Subcutaneous abdominal adipose tissue (tissue), 5 donors: ENCODE measurements at regions not wholly inside any gene's neighbourhood (a gene's known extent, or its start where the extent isn't known, plus 50 kb on each side); places are given as distances from the start of the nearest gene placed in this dataset.
"Not testable (repeated sequence)": the region's sequence is repeated elsewhere in the genome, so short reads cannot be mapped to it uniquely, and the experiment has no call there.

Experiments
- H3K27ac ChIP-seq: one replicate; pipeline ENCODE4 v1.7.0; 2013; ENCODE audit warnings: low read depth, mild to moderate bottlenecking, inconsistent platforms, low read length, moderate library complexity
- H3K27me3 ChIP-seq, 5 donors: one replicate each; pipeline ENCODE4 v1.7.0; 2013; ENCODE audit warnings: low read length in 5 of 5, inconsistent platforms in 1 of 5; ENCODE audit not compliant: control insufficient read depth in 5 of 5, insufficient read depth in 4 of 5
- H3K36me3 ChIP-seq, 5 donors: one replicate each; pipeline ENCODE4 v1.7.0; 2013; ENCODE audit warnings: low read length in 5 of 5; ENCODE audit not compliant: control insufficient read depth in 5 of 5, insufficient read depth in 5 of 5
- H3K4me1 ChIP-seq, 5 donors: one replicate each; pipeline ENCODE4 v1.7.0; 2013; ENCODE audit warnings: low read length in 5 of 5, mild to moderate bottlenecking in 3 of 5, moderate library complexity in 1 of 5; ENCODE audit not compliant: control insufficient read depth in 5 of 5, insufficient read depth in 5 of 5
- H3K4me3 ChIP-seq, 5 donors: one replicate each; pipeline ENCODE4 v1.7.0; 2013; ENCODE audit warnings: low read length in 5 of 5, low read depth in 1 of 5
- H3K9ac ChIP-seq, 5 donors: one replicate each; pipeline ENCODE4 v1.7.0; 2013; ENCODE audit warnings: low read length in 5 of 5, mild to moderate bottlenecking in 4 of 5, moderate library complexity in 3 of 5
- H3K9me3 ChIP-seq, 5 donors: one replicate each; pipeline ENCODE4 v1.7.0; 2013; ENCODE audit warnings: low read length in 5 of 5; ENCODE audit not compliant: control insufficient read depth in 5 of 5
- donor health status: healthy.
- donor health status: healthy.
- donor health status: healthy.
- donor health status: healthy.
- donor health status: healthy.

DNA sequence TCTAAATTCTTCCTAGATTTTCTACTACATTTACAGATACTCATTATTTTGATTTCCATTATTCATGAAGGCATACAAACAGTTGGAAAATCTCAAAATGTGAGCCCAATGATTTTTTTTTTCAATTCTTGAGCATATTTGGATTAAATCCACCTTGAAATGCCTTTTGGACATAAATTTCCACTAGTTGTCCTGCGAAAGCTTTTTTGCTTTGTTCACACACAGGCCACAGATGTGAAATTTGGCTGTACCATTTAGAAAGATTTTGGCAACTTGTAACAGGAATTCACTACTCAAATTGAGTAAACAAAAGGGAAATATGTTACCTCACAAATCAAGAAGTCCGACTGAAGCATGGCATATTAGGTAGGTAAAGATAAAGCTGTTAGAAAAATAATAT, 1631.0 kb downstream of the CDH8 start:
- H3K27ac ChIP-seq = no peak overlapping the region
- H3K4me3 ChIP-seq = no peak overlapping the region
- no peaks in the 10 kb centered on the region for H3K9me3 ChIP-seq

GRCh38 chr16:60404401-60404800, 1631.8 kb downstream of the CDH8 start:
- no peaks in the 10 kb centered on the region for H3K9me3 ChIP-seq
- H3K27me3 ChIP-seq = no peaks in the 10 kb centered on the region
- peaks cover 0 to 5% (median 0%) of the 10 kb centered on the region in 5 donors for H3K4me1 ChIP-seq
- no peak overlapping the region for H3K9ac ChIP-seq
- H3K36me3 ChIP-seq = no peaks in the 10 kb centered on the region
- H3K27ac ChIP-seq = no peak overlapping the region
- no peak overlapping the region for H3K4me3 ChIP-seq

More for the DNA sequence above, 1631.0 kb downstream of the CDH8 start:
- Histone ChIP-seq H3K27me3 (no peaks in the 10 kb centered on the region), H3K4me1 (peaks cover 0 to 5% (median 0%) of the 10 kb centered on the region in 5 donors), H3K36me3 (no peaks in the 10 kb centered on the region), H3K9ac (no peak overlapping the region)

GRCh38 chr16:60402941-60403340, 1633.3 kb downstream of the CDH8 start:
- H3K27me3 ChIP-seq, H3K9me3 ChIP-seq, H3K4me3 ChIP-seq, H3K27ac ChIP-seq, H3K9ac ChIP-seq, H3K4me1 ChIP-seq, H3K36me3 ChIP-seq: not testable (repeated sequence)

DNA sequence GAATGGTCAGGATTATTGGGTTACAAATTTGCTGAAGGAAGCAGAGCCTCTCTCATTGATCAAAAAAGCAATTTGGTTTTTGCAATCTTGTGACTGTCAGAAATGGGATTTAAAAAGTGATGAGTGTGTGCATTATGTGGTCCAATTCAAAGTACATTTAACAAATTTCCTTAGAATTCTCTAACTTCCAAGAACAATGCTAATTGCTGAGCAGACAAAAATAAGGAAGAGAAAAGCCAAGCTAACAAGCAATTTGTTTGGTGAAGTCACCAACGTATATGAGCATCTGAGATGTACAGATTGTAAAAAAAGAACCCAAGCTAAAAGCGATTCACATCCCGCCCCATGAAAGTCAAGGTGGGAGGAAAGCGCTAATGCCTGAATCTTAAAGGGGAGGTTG, 1643.9 kb downstream of the CDH8 start:
- Histone ChIP-seq H3K4me1 (peaks cover 0 to 10% (median 0%) of the 10 kb centered on the region in 5 donors), H3K4me3 (no peak overlapping the region), H3K36me3 (no peaks in the 10 kb centered on the region), H3K27me3 (no peaks in the 10 kb centered on the region), H3K9ac (no peak overlapping the region), H3K9me3 (no peaks in the 10 kb centered on the region), H3K27ac (no peak overlapping the region)

- H3K4me3 ChIP-seq = no peak overlapping the region
- no peaks in the 10 kb centered on the region for H3K36me3 ChIP-seq
- H3K27me3 ChIP-seq = no peaks in the 10 kb centered on the region
- H3K9me3 ChIP-seq = no peaks in the 10 kb centered on the region
- H3K4me1 ChIP-seq = peaks cover 0 to 4% (median 0%) of the 10 kb centered on the region in 5 donors
- no peak overlapping the region for H3K27ac ChIP-seq
- no peak overlapping the region for H3K9ac ChIP-seq
Measured at GRCh38 chr16:60371591-60371990, 1637.5 kb upstream of the GOT2 start.

GRCh38 chr16:60367739-60368138, 1633.6 kb upstream of the GOT2 start:
- Histone ChIP-seq H3K9ac (no peak overlapping the region), H3K4me1 (peaks cover 0 to 4% (median 0%) of the 10 kb centered on the region in 5 donors), H3K9me3 (no peaks in the 10 kb centered on the region), H3K36me3 (no peaks in the 10 kb centered on the region), H3K27me3 (no peaks in the 10 kb centered on the region), H3K27ac (no peak overlapping the region), H3K4me3 (no peak overlapping the region)

GRCh38 chr16:60363566-60363965, 1629.5 kb upstream of the GOT2 start:
- H3K27me3 ChIP-seq = no peaks in the 10 kb centered on the region

GRCh38 chr16:60359866-60360265, 1625.8 kb upstream of the GOT2 start:
- H3K27ac ChIP-seq, H3K4me3 ChIP-seq, H3K9ac ChIP-seq, H3K36me3 ChIP-seq, H3K27me3 ChIP-seq, H3K9me3 ChIP-seq, H3K4me1 ChIP-seq: not testable (repeated sequence)

More at GRCh38 chr16:60363566-60363965, 1629.5 kb upstream of the GOT2 start:
- Histone ChIP-seq H3K9ac (no peak overlapping the region), H3K36me3 (no peaks in the 10 kb centered on the region), H3K4me3 (no peak overlapping the region), H3K9me3 (no peaks in the 10 kb centered on the region), H3K4me1 (no peaks in the 10 kb centered on the region), H3K27ac (no peak overlapping the region)

DNA sequence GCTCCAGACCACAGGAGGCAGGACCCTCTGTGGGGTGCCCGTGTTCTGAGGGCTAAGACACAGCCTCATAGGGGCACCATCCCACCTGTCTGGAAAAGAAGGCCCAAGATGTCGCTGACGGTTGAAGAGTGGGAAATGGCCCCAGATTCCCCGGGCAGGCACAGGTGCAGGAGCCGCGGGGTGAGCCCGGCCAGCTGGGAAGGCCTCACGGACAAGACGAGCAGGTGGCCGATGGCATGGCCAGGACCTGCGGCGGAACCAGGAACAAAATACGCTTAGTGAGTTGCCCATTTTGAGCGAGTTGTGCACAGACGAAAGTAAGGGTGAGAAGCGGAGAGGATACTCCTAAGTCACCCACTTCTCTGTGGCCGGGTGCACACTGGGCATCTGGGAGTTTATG, 1625.3 kb upstream of the GOT2 start:
- H3K27ac ChIP-seq, H3K36me3 ChIP-seq, H3K4me3 ChIP-seq, H3K27me3 ChIP-seq, H3K9me3 ChIP-seq, H3K9ac ChIP-seq, H3K4me1 ChIP-seq: not testable (repeated sequence)

- not testable (repeated sequence) for H3K27ac ChIP-seq, H3K4me1 ChIP-seq, H3K9ac ChIP-seq, H3K27me3 ChIP-seq, H3K36me3 ChIP-seq, H3K4me3 ChIP-seq, H3K9me3 ChIP-seq
Measured at GRCh38 chr16:60357876-60358522, 1623.9 kb upstream of the GOT2 start.

DNA sequence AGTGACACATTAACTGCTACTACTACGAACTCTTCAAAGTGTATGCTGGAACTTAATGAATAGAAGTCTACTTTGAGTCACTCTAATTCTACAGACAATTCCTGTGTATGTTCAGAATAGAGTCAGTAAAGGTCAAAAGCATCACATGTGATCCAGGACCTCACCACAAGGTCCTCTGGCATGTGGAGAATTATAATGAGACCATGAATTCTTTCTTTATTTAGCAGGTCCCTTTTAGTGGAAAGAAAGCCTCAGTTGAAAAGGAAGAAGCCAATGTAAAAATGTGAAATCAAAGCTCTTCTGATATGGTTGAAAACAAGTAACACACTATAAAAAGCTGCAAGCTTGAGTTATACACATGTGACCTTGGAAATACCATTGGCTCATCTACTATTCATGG, 1612.1 kb upstream of the GOT2 start:
- Histone ChIP-seq H3K9ac (no peak overlapping the region), H3K36me3 (no peaks in the 10 kb centered on the region), H3K27ac (no peak overlapping the region), H3K4me3 (no peak overlapping the region), H3K9me3 (no peaks in the 10 kb centered on the region), H3K27me3 (no peaks in the 10 kb centered on the region), H3K4me1 (no peaks in the 10 kb centered on the region)
